Dedifferentiated amniotic fluid mesenchymal stem cell (primary cell): ENCODE measurements at regions not wholly inside any gene's neighbourhood (a gene's known extent, or its start where the extent isn't known, plus 50 kb on each side); places are given as distances from the start of the nearest gene placed in this dataset.
"Not testable (repeated sequence)": the region's sequence is repeated elsewhere in the genome, so short reads cannot be mapped to it uniquely, and the experiment has no call there.

Source experiments
- DNase-seq: peaks from one replicate; pipeline ENCODE4 v3.0.0-alpha.2; 2016; ENCODE audit errors: extremely low spot score

- peak; percentile 40 for DNase-seq
These were observed 208.4 kb upstream of the KCND2 start for GRCh38 chr7:120064565-120064964.

GRCh38 chr7:120066898-120067297, 206.1 kb upstream of the KCND2 start:
- DNase-seq = not testable (repeated sequence)

GRCh38 chr7:120070201-120070600, 202.8 kb upstream of the KCND2 start:
- no peak for DNase-seq

GRCh38 chr7:120077777-120078176, 195.2 kb upstream of the KCND2 start:
- DNase-seq = no peak

DNA sequence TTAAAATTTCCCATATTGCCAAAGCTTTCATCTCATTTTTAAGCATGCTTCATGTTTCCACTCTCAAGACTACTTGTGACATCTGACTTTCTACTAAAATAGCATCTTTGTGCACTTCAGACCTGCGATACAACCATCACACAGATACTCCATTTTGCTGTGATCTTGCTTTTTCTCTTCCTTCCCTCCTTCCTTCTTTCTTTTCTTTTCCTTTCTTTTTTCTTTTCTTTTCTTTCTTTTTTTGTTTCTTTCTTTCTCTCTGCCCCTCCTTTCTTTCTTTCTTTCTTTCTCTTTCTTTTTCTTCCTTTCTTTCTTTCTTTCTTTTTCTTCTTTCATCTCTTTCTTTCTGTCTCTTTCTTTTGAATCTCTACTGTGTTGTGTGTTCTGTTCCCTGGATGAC, 194.0 kb upstream of the KCND2 start:
- no peak for DNase-seq

DNA sequence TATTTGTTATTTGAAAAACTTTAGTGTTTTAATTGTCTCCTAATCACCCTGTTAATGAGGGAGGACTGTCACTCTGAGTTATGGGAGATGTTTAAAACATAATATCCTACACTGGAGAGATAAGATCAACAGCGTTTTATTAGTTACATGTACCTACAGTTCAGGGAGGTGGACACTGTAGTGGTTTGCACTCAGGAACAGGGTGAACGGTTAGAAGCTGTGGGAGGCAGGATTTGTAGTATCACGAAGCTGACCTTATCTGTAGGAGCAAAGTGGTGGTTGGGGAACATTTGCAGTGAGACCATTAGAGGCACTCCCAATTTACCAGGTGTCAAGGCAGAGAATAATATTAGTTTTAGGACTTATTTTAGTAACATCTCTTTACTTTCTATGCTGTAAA, 193.3 kb upstream of the KCND2 start:
- DNase-seq = no peak

GRCh38 chr7:120086468-120086867, 186.5 kb upstream of the KCND2 start:
- DNase-seq = not testable (repeated sequence)

GRCh38 chr7:120089968-120090367, 183.0 kb upstream of the KCND2 start:
- DNase-seq = peak; percentile 28

- DNase-seq = no peak
These were observed 181.2 kb upstream of the KCND2 start for GRCh38 chr7:120091807-120092206.

GRCh38 chr7:120097020-120097419, 176.0 kb upstream of the KCND2 start:
- no peak for DNase-seq

- no peak for DNase-seq
These were observed 175.2 kb upstream of the KCND2 start for GRCh38 chr7:120097774-120098173.

DNA sequence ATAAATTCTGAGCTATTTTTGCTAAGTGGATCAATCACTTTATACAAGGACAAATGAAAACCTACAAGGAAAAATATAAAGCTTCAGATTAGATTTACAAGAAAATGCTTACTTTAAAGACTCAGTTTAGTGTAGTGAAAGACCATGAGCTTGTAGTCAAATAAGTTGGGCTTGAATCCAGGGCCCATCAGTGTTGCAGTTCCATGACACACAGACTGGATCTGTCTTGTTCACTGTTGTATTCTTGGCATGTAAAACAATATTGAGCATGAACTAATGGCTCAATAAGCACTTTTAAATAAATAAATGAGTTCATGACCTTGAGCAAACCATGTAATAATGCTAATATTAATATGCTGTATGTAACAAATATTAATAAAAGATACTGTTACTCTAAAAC, 164.6 kb upstream of the KCND2 start:
- no peak for DNase-seq

DNA sequence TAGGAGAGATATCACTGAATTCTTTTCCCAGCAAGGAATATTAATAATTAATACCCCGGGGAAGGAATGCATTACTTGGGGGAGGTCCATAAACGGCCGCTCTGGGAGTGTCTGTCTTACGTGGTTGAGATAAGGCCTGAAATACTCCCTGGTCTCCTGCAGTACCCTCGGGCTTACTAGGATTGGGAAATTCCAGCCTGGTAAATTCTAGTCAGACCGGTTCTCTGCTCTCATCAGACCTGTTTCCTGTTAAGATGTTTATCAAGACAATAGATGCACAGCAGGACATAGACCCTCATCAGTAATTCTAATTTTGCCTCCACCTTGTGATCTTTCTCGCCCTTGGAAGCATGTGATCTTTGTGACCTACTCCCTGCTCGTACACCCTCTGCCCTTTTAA, 162.8 kb upstream of the KCND2 start:
- DNase-seq = no peak

DNA sequence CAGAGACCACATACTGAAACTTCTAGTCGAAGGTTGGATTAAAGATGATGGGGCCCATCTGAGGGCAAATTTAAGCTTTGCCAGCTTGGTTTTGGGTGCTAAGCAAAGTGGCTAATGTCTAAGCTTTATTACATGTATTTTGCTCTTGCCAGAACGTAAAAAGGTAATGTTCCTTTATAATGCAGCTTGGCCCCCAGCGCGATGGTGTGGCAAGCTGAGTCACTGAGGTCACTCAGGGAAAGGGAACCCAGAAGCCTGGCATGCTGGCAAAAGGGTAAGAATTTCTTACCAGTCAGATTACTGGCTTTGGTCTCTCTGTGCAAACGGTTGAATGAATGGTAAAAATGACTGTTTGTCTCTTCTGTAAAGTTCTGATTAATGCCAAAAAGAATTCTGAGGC, 158.3 kb upstream of the KCND2 start:
- DNase-seq = no peak

- DNase-seq = no peak
These were observed 149.4 kb upstream of the KCND2 start for GRCh38 chr7:120123528-120123927.

DNA sequence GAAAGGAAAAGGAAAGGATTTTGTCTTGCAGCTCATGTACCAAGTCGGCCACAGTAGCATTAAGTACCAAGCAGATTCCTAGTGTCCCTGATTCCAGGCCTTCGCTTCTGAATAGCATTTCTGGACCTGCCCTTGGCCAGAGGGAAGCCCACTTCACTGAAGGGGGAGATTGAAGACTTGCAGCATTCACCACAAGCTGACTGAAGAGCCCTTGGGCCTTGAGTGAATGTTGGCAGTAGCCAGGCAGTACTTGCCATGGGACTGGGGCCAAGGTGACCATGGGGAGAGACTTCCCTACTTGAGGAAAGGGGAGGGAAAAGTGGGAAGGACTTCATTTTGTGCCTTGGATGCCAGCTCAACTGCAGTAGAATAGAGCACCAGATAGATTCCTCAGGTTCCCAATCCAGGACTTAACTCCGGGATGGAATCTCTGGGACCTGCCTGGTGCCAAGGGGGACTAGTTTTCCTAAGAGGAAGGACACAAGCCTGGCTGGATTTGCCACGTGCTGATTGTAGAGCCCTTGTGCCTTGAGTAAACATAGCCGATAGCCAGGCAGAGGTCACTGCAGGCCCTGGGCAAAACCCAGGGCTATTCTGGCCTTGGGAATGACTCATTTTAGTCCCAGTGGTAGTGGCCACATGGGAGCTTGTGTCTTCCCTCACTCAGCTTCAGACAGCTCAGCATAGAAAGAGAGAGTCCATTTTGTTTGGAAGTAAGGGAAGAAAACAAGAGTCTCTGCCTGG, 141.7 kb upstream of the KCND2 start:
- no peak for DNase-seq

DNA sequence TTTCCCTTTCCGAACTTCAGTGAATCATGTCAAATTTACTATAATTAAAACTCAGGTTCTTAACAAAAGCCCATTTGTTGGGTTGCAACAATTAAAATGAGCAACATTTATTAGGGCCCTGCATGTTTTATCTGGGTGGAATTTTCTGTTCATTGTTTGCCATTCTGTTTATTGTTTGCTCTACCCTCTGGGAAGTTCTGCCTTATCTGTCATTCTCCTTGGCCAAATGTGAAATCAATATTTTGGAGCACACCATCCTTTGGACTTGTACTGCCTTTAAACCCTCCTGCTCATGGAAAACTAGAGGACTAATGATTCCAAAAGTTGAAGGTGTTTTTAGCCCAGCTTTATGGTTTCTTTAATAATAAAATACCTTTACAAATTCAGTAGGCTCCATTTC, 134.5 kb upstream of the KCND2 start:
- no peak for DNase-seq

GRCh38 chr7:120156476-120156875, 116.5 kb upstream of the KCND2 start:
- DNase-seq = no peak

- no peak for DNase-seq
These were observed 112.8 kb upstream of the KCND2 start for GRCh38 chr7:120160166-120160565.

GRCh38 chr7:120163449-120163848, 109.5 kb upstream of the KCND2 start:
- DNase-seq = no peak

- DNase-seq = no peak
These were observed 107.7 kb upstream of the KCND2 start for GRCh38 chr7:120165227-120165626.

- no peak for DNase-seq
These were observed 104.9 kb upstream of the KCND2 start for GRCh38 chr7:120168066-120168465.

- DNase-seq = no peak
These were observed 102.8 kb upstream of the KCND2 start for GRCh38 chr7:120169996-120170783.
